ENCODE measurements at regions not wholly inside any gene's neighbourhood (a gene's known extent, or its start where the extent isn't known, plus 50 kb on each side); places are given as distances from the start of the nearest gene placed in this dataset.

DNA sequence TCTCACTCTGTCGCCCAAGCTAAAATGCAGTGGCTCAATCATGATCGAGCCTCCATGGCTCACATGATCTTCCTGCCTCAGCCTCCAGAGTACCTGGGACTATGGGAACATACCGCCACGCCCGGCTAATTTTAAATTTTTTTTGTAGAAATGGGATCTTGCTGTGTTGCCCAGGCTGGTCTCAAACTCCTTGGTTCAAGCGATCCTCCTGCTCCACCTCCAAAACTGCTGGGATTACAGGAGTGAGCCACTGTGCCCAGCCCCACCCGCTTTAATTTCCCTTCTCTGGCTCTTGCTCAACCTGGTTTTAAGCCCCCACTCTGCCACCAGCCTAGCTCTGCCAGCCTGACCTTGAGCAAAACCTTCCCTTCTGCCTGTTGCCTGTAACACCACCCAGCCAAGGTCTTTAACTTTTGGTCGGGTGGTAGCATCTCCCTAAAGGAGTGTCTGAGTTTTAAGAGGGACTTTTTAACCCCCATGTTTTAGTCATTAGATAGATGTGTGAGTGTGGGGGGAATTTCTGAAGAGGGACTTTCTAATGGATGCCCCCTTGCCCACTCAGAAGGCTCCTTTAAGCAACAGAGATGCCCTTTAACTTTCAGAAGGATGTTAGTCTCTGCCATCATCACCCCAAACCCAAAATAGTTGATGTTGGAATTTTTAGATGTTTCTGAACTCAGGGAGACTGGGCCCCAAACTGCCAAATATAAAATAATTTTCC lies 71.8 kb upstream of the FOXP4 start:
- DNase-seq, result no peak

- no peak for DNase-seq
Observed at GRCh38 chr6:41475164-41475563, 71.0 kb upstream of the FOXP4 start.

DNA sequence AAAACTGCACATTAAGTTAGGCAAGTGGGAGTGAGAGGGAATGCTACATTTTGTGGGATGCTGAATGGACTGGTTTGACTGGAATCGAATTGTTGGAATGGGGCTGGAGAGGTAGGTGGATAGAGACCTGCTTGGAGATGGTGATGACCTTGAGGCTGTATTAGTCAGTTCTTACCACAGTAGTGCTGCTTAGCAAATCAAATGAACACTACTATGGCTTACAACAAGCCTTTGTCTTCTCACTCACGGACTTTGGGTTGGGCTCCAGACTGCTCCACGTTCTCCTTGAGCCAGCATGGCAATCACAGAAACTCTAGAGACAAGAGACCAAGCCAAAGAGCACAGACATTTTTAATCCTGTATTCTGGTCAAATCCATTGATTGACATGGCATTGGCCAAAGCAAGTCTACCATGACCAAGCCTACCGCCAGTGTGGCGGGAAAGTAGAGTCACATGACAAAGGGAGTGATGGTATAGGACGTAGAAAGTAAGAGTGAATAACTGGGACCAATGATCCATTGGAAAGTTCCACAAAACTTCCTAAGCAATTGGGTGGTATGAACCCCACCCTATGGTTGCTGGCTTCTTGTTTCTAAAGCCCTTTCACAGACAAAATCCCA lies 70.3 kb upstream of the FOXP4 start:
- no peak for DNase-seq

- DNase-seq, result no peak
Observed at GRCh38 chr6:41476401-41476800, 69.8 kb upstream of the FOXP4 start.

GRCh38 chr6:41477572-41477971 lies 68.6 kb upstream of the FOXP4 start:
- no peak for DNase-seq

- no peak for DNase-seq
Observed at GRCh38 chr6:41483943-41484342, 62.2 kb upstream of the FOXP4 start.

GRCh38 chr6:41487860-41488432 lies 58.2 kb upstream of the FOXP4 start:
- no peak for DNase-seq

- DNase-seq, result peak; percentile 93
Observed at GRCh38 chr6:41488433-41489119, 57.6 kb upstream of the FOXP4 start.

DNA sequence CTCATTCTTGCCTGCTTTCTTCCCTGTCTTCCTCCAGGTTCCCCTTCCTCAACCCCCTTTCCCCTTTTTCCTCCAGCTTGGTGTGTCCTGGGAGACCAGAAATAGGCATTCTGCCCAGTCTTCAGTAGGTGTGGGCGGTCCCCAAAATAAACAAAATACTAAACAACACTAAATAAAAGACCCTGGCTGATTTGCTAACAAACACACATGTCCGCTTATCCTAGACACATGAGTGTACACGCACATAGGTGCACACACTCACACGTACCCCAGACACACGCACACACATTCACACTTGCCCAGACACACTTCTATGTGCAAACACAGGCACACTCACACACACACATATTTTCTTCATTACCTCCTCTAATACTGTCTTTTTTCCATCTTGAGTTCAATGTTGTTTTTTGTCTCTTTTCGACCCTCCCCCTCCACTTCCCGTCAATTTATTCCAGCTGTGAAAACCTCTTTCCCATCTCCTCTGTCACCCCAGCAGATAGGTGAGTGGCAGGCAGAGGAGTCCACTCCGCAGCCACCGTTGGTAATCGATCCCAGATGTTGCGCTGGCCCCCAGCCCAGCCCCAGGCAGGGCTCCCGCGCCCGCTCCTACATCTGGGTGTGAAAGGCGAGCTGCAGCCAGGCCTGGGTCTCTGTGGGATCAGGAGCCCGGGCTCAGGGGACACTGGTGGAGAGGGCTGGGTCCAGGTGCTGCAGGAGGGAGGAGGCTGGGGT lies 56.9 kb upstream of the FOXP4 start:
- peak; percentile 89 for DNase-seq

DNA sequence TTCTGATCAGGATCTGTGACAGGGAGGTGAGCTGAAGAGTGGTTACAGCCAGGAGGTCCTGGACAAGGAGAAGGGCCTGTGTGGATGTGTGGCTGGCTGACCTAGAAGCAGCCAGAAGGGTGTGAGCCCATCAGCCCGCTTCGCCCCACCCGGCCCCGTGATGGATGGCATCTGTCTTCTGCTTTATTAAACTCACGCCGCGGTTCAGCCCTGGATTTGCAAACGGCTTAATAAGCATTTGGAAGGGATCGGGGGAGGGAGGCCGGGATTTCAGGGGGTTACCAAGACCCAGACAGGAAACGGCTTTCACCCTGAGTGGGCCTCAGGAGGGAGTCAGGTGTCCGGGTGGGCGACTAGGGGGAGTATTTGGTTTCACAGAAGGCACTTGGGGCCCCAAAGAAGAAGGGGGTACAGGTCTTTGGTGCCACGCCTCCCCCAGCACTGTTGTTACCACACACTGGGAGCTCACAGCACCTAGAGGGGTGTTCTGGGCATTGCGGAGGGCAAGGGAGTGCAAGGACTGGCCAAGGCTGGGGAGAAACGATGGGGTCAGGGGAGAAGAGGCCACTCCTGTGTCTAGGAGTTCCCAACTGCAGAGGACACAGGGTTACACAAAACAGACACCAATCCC lies 53.8 kb upstream of the FOXP4 start:
- DNase-seq, result no peak

DNA sequence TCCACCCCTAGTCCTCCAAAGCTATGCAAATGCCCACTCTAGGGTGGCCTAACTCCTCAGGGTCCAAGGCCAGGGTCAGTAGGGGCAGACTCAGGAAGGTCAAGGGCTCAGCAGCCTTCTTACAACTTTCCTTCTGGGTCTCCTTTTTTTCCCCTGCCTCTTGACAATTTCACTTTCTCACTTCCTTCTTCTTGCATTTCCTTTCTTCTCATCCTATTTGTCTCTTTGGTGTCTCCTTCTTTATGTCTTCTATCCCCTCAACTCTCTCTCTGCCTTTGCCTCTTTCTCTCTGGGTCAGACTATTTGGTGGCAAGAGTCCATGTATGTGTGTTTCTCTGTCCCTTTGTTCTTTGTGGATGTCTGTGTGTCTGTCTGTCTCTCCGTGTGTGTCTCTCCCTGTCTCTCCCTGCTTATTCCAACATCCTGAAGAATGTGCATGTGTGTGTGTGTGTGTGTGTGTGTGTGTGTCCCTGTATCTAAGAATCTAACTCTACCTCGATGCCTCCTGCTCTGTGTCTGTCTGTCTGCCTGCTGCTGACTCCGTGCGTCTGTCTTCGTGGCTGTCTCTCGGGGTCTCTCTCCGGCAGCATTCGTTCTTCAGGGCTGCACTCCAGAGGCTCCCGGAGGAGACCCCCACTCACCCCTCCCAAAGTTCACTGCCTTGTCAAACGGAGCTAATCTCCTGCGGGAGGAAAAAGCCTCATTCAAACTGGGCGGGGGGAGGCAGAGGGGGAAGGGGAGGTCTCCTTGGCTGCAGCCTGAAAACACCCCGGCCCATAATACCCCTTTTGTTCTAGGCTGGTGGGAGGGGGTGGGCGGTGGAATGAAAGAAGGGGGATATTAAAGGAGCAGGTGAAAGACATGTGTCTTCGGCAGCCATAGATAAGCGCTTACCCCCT lies 51.7 kb upstream of the FOXP4 start:
- DNase-seq, result peak; percentile 46
